DOHH2 (cell line): ENCODE measurements at regions not wholly inside any gene's neighbourhood (a gene's known extent, or its start where the extent isn't known, plus 50 kb on each side); places are given as distances from the start of the nearest gene placed in this dataset.

Source experiments
- H3F3A ChIP-seq: fragments of 200-600 bp; sonication (generic), shearing (Covaris generic); 2 replicates; pipeline ENCODE4 v1.6.0; 2016; ENCODE audit warnings: antibody characterized with exemption, mild to moderate bottlenecking; ENCODE audit not compliant: control insufficient read depth, insufficient read depth
- H3K27ac ChIP-seq: fragments of 200-600 bp; sonication (generic); 2 replicates; pipeline ENCODE4 v1.5.1; 2014; ENCODE audit warnings: low read depth, mild to moderate bottlenecking, low read length, moderate library complexity
- H3K27me3 ChIP-seq: fragments of 200-600 bp; sonication (generic); 2 replicates; pipeline ENCODE4 v1.6.1; 2014; ENCODE audit warnings: mild to moderate bottlenecking, low read length, mixed read lengths; ENCODE audit not compliant: control insufficient read depth
- H3K36me3 ChIP-seq: fragments of 200-600 bp; sonication (generic); 2 replicates; pipeline ENCODE4 v1.6.1; 2014; ENCODE audit warnings: mild to moderate bottlenecking, low read length, moderate library complexity, mixed read lengths; ENCODE audit not compliant: control insufficient read depth
- H3K4me1 ChIP-seq: fragments of 200-600 bp; sonication (generic); 2 replicates; pipeline ENCODE4 v1.6.1; 2014; ENCODE audit warnings: mild to moderate bottlenecking, low read length, mixed read lengths; ENCODE audit not compliant: control insufficient read depth
- H3K4me2 ChIP-seq: fragments of 200-600 bp; sonication (generic); 2 replicates; pipeline ENCODE4 v1.6.0; 2014; ENCODE audit warnings: mild to moderate bottlenecking, low read length, moderate library complexity
- H3K4me3 ChIP-seq: fragments of 200-600 bp; sonication (generic); 2 replicates; pipeline ENCODE4 v1.5.1; 2014; ENCODE audit warnings: mild to moderate bottlenecking, low read length, mixed read lengths
- H3K79me2 ChIP-seq: fragments of 200-600 bp; sonication (generic); 2 replicates; pipeline ENCODE4 v1.6.1; 2014; ENCODE audit warnings: mild to moderate bottlenecking, low read length, mixed read lengths; ENCODE audit not compliant: control insufficient read depth
- H3K9me2 ChIP-seq: fragments of 200-600 bp; sonication (generic); replicated peaks from 2 replicates; pipeline ENCODE4 v1.6.1; 2014; ENCODE audit warnings: mild to moderate bottlenecking, low read length, mixed read lengths; ENCODE audit not compliant: control insufficient read depth
- H3K9me3 ChIP-seq: fragments of 200-600 bp; sonication (generic); 2 replicates; pipeline ENCODE4 v1.6.1; 2014; ENCODE audit warnings: antibody characterized with exemption, low read length, mixed read lengths; ENCODE audit not compliant: control insufficient read depth, insufficient read depth
- H4K20me1 ChIP-seq: fragments of 200-600 bp; sonication (generic); 2 replicates; pipeline ENCODE4 v1.6.0; 2014; ENCODE audit warnings: low read depth, mild to moderate bottlenecking, antibody characterized with exemption, low read length, moderate library complexity; ENCODE audit not compliant: control insufficient read depth, insufficient read depth
- EZH2phosphoT487 ChIP-seq: fragments of 200-600 bp; sonication (generic); IDR thresholded peaks from 2 replicates; pipeline ENCODE4 v1.6.1; 2017; ENCODE audit warnings: borderline replicate concordance, mild to moderate bottlenecking, antibody characterized with exemption, low read length, moderate library complexity, mixed read lengths
- TF ChIP-seq, protein P1 (sequence below): fragments of 200-600 bp; sonication (generic); IDR thresholded peaks from one replicate; pipeline ENCODE4 v1.5.1; 2014; ENCODE audit warnings: antibody characterized with exemption, mild to moderate bottlenecking, low read depth, low read length; ENCODE audit not compliant: poor library complexity, severe bottlenecking

DNA sequence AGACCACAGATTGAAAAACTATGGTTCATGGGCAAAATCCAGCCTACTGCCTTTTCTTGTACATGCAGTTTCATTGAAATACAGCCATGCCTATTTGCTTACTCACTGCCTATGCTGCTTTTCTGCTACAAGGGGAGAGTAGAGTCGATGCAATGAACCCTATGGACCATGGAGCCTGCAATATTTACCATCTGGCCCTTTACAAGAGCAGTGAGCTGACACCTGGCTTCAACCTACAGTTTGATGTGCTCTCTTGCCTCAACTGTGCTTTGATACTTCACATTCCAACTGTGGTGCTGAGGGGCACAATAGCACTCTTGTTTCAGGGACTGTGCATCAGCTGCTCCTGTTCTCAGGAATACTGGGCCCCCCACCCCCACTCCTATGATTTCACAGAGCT lies 239.5 kb upstream of the SORL1-AS1 start:
- Histone ChIP-seq H4K20me1 (no peaks in the 10 kb centered on the region), H3K36me3 (no peaks in the 10 kb centered on the region), H3K4me2 (no peak overlapping the region), H3F3A (no peaks in the 10 kb centered on the region), H3K27me3 (peaks cover 4% of the 10 kb centered on the region; the same call in 1 of the 2 replicates), H3K27ac (no peak overlapping the region), H3K4me3 (no peak overlapping the region), H3K4me1 (no peaks in the 10 kb centered on the region), H3K9me3 (no peaks in the 10 kb centered on the region), H3K9me2 (no peaks in the 10 kb centered on the region), H3K79me2 (no peaks in the 10 kb centered on the region)
- TF ChIP-seq, protein P1, sequence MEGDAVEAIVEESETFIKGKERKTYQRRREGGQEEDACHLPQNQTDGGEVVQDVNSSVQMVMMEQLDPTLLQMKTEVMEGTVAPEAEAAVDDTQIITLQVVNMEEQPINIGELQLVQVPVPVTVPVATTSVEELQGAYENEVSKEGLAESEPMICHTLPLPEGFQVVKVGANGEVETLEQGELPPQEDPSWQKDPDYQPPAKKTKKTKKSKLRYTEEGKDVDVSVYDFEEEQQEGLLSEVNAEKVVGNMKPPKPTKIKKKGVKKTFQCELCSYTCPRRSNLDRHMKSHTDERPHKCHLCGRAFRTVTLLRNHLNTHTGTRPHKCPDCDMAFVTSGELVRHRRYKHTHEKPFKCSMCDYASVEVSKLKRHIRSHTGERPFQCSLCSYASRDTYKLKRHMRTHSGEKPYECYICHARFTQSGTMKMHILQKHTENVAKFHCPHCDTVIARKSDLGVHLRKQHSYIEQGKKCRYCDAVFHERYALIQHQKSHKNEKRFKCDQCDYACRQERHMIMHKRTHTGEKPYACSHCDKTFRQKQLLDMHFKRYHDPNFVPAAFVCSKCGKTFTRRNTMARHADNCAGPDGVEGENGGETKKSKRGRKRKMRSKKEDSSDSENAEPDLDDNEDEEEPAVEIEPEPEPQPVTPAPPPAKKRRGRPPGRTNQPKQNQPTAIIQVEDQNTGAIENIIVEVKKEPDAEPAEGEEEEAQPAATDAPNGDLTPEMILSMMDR, result no peak
- TF ChIP-seq EZH2phosphoT487, result no peak

DNA sequence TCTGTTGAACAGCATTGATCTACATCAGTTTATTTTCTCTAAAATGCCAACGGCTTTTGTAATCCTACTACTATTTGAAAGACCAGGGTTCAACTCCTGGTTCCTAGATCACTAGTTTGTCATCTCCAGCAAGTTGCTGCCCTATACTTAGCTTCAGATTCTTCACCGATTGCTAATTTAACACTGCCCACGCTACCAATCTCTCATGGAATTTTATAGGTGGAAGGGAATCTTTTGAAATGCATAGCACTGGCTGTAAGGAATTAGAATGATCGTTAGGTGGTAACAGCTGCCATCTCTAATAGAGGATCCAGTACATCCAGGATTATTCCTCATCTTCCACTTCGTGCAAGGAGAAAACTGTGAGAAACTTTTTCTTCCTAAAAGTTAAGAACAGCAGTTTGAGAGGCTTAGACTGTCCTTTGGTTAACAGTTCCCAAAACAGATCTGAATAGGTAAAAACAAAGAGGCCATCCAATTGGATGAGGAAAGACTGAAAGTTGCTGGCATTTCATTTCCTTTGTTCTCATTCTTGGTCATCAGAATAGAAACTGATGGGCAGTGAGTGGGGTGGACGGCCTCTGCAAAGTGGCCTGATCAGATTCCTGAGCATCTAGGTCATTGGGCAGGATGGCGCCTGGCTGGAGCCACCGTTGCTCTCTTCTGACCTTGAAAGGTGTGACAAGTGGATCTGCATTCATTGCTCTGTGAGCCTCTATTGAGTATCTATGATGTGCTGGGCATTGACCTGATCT lies 236.3 kb upstream of the SORL1-AS1 start:
- Histone ChIP-seq H3K9me2 (no peaks in the 10 kb centered on the region), H3K27ac (no peak overlapping the region), H4K20me1 (no peaks in the 10 kb centered on the region), H3F3A (no peaks in the 10 kb centered on the region), H3K9me3 (no peaks in the 10 kb centered on the region), H3K4me3 (no peak overlapping the region), H3K79me2 (no peaks in the 10 kb centered on the region), H3K4me2 (no peak overlapping the region), H3K27me3 (peaks cover 4% of the 10 kb centered on the region; the same call in 1 of the 2 replicates), H3K4me1 (no peaks in the 10 kb centered on the region), H3K36me3 (no peaks in the 10 kb centered on the region)
- no peak for TF ChIP-seq EZH2phosphoT487
- TF ChIP-seq, protein P1, result no peak

DNA sequence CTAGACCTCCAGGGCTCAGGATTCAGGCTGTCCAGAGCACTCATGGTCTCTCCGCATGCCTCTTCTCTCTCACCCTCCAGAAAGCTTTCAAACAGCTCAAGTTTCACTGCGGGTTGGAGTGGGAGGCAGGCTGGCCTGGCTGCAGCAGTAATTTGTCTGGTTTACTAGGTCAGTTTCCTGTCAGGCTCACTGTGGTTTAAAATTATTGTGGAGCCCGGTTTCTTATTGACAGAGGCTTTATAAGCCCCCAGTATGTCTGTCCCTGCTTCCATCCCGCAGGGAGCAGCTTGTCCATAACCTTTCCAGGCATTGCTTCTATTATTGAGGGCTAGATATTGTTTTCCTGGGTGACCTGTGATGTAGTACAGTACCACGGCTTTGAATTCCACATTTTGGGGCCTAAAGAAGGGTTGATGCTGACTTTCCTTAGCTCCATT lies 235.3 kb upstream of the SORL1-AS1 start:
- H3K4me1 ChIP-seq, result no peaks in the 10 kb centered on the region
- peaks cover 4% of the 10 kb centered on the region; the same call in 1 of the 2 replicates for H3K27me3 ChIP-seq
- no peak overlapping the region for H3K4me2 ChIP-seq

More for the DNA sequence above, 235.3 kb upstream of the SORL1-AS1 start:
- Histone ChIP-seq H3F3A (no peaks in the 10 kb centered on the region), H3K4me3 (no peak overlapping the region), H3K9me2 (no peaks in the 10 kb centered on the region), H4K20me1 (no peaks in the 10 kb centered on the region), H3K27ac (no peak overlapping the region), H3K9me3 (no peaks in the 10 kb centered on the region), H3K79me2 (no peaks in the 10 kb centered on the region), H3K36me3 (no peaks in the 10 kb centered on the region)
- TF ChIP-seq, protein P1, result no peak
- no peak for TF ChIP-seq EZH2phosphoT487
